Aorta (tissue), 5 donors: ENCODE measurements at regions not wholly inside any gene's neighbourhood (a gene's known extent, or its start where the extent isn't known, plus 50 kb on each side); places are given as distances from the start of the nearest gene placed in this dataset.

ENCODE experiments used
- ATAC-seq: fragments of 200-7000 bp; cut with Tn5 transposase; one replicate; pipeline ENCODE4 v1.9.1; 2022; ENCODE audit warnings: moderate library complexity; ENCODE audit not compliant: low FRiP score
- DNase-seq, 2 donors: peaks; one replicate each; pipeline ENCODE4 v3.0.0-alpha.2; 2020
- H3K27ac ChIP-seq, 2 donors: one replicate each; pipeline ENCODE4 v1.5.1; 2013; ENCODE audit warnings: low read length in 2 of 2, mild to moderate bottlenecking in 2 of 2, moderate library complexity in 2 of 2, control low read depth in 1 of 2, inconsistent platforms in 1 of 2, low read depth in 1 of 2
- H3K27me3 ChIP-seq, 2 donors: one replicate each; pipeline ENCODE4 v1.6.1; 2013; ENCODE audit warnings: control low read depth in 1 of 2, low read length in 1 of 2, mild to moderate bottlenecking in 1 of 2, moderate library complexity in 1 of 2; ENCODE audit not compliant: insufficient read depth in 2 of 2, control insufficient read depth in 1 of 2
- H3K36me3 ChIP-seq, 2 donors: one replicate each; pipeline ENCODE4 v1.6.1; 2013; ENCODE audit warnings: control low read depth in 1 of 2, low read length in 1 of 2, mild to moderate bottlenecking in 1 of 2; ENCODE audit not compliant: insufficient read depth in 2 of 2, control insufficient read depth in 1 of 2
- H3K4me1 ChIP-seq, 2 donors: one replicate each; pipeline ENCODE4 v1.6.1; 2013; ENCODE audit warnings: low read length in 2 of 2, control low read depth in 1 of 2, mild to moderate bottlenecking in 1 of 2, moderate library complexity in 1 of 2; ENCODE audit not compliant: insufficient read depth in 2 of 2, control insufficient read depth in 1 of 2
- H3K4me3 ChIP-seq, 2 donors: one replicate each; pipeline ENCODE4 v1.5.1; 2013; ENCODE audit warnings: low read length in 2 of 2, control low read depth in 1 of 2, mild to moderate bottlenecking in 1 of 2
- H3K9me3 ChIP-seq: one replicate; pipeline ENCODE4 v1.6.1; 2013; ENCODE audit warnings: mild to moderate bottlenecking, low read length; ENCODE audit not compliant: control insufficient read depth
- WGBS, 2 donors: extraction: QIAGEN DNeasy Blood & Tissue Kit; methylation state at CpG; one replicate each; pipeline ENCODE4 v1.1.7; 2013; 5-methylcytosine and 5-hydroxymethylcytosine counted together
- intact Hi-C, 2 donors: fragments of 100-400 bp; cut with DNase I; formaldehyde crosslinking; loops; one replicate each; pipeline versions ENCODE4 v1.14.2 to v1.15.0; 2022
- donor health status: healthy with polysubstance abuse.
- donor health status: Bipolar disorder and iron deficiency.
- donor health status: DM: no; HTN: no; CAD: no.
- donor health status: DM: no; HTN: no; CAD: no.
- donor health status: DM: yes; HTN: yes; CAD: no.

GRCh38 chr6:138598562-138599173 lies 99.4 kb upstream of the NHSL1 start:
- no peaks in the 10 kb centered on the region for H3K36me3 ChIP-seq
- DNase-seq: no peak
- H3K27ac ChIP-seq: no peak overlapping the region
- intact Hi-C loops: loop anchor here in 1 of 2 donors (10.0 kb wide), 1 partner anchor 164 kb away; no protein-coding TSS in a partner anchor
- H3K27me3 ChIP-seq: no peaks in the 10 kb centered on the region
- no peak overlapping the region for H3K4me3 ChIP-seq
- no peaks in the 10 kb centered on the region for H3K9me3 ChIP-seq
- H3K4me1 ChIP-seq: peaks cover 0 to 1% of the 10 kb centered on the region in 2 donors
- ATAC-seq: no peak
- WGBS, 2 donors: 90 to 91% methylated on average over 3 of the region's 3 CpGs

- Histone ChIP-seq H3K4me3 (no peak overlapping the region), H3K36me3 (no peaks in the 10 kb centered on the region), H3K27ac (no peak overlapping the region), H3K9me3 (no peaks in the 10 kb centered on the region), H3K4me1 (peaks cover 0 to 1% of the 10 kb centered on the region in 2 donors), H3K27me3 (no peaks in the 10 kb centered on the region)
- intact Hi-C loops: no loop called here
- no peak for ATAC-seq
- no peak for DNase-seq
Measured at GRCh38 chr6:138600261-138600660, 101.0 kb upstream of the NHSL1 start.

GRCh38 chr6:138600726-138601125 lies 101.4 kb upstream of the NHSL1 start:
- intact Hi-C loops: no loop called here
- Histone ChIP-seq H3K4me3 (no peak overlapping the region), H3K9me3 (no peaks in the 10 kb centered on the region), H3K27me3 (no peaks in the 10 kb centered on the region), H3K27ac (no peak overlapping the region), H3K4me1 (peaks cover 0 to 1% of the 10 kb centered on the region in 2 donors), H3K36me3 (no peaks in the 10 kb centered on the region)
- ATAC-seq (no peak), DNase-seq (no peak)

- DNase-seq (no peak), ATAC-seq (no peak)
- no peak overlapping the region for H3K27ac ChIP-seq
- H3K4me1 ChIP-seq: peaks cover 0 to 1% of the 10 kb centered on the region in 2 donors
- H3K27me3 ChIP-seq: no peaks in the 10 kb centered on the region
- no peaks in the 10 kb centered on the region for H3K9me3 ChIP-seq
- no peak overlapping the region for H3K4me3 ChIP-seq
- intact Hi-C loops: no loop called here
- H3K36me3 ChIP-seq: no peaks in the 10 kb centered on the region
Measured at GRCh38 chr6:138601128-138601527, 101.8 kb upstream of the NHSL1 start.

GRCh38 chr6:138605958-138606357 lies 106.7 kb upstream of the NHSL1 start:
- ATAC-seq (no peak), DNase-seq (no peak)
- Histone ChIP-seq H3K4me1 (no peaks in the 10 kb centered on the region), H3K36me3 (no peaks in the 10 kb centered on the region), H3K27ac (no peak overlapping the region), H3K4me3 (no peak overlapping the region), H3K27me3 (no peaks in the 10 kb centered on the region), H3K9me3 (no peaks in the 10 kb centered on the region)
- 87 to 96% methylated on average over 1 of the region's 1 CpG for WGBS, 2 donors
- intact Hi-C loops: no loop called here

- intact Hi-C loops: no loop called here
- WGBS, 2 donors: 78 to 83% methylated on average over 10 of the region's 10 CpGs
Measured at GRCh38 chr6:138607478-138608433, 108.5 kb upstream of the NHSL1 start.

GRCh38 chr6:138608896-138609295 lies 109.6 kb upstream of the NHSL1 start:
- no peaks in the 10 kb centered on the region for H3K4me1 ChIP-seq
- WGBS, 2 donors: 97 to 100% methylated on average over 1 of the region's 1 CpG
- intact Hi-C loops: no loop called here
- H3K4me3 ChIP-seq: no peak overlapping the region
- no peak for ATAC-seq
- no peak for DNase-seq
- H3K36me3 ChIP-seq: no peaks in the 10 kb centered on the region
- H3K9me3 ChIP-seq: no peaks in the 10 kb centered on the region
- no peak overlapping the region for H3K27ac ChIP-seq
- no peaks in the 10 kb centered on the region for H3K27me3 ChIP-seq

More at GRCh38 chr6:138607478-138608433, 108.5 kb upstream of the NHSL1 start:
- Histone ChIP-seq H3K27ac (no peak overlapping the region), H3K27me3 (no peaks in the 10 kb centered on the region), H3K9me3 (no peaks in the 10 kb centered on the region), H3K36me3 (no peaks in the 10 kb centered on the region), H3K4me1 (no peaks in the 10 kb centered on the region), H3K4me3 (no peak overlapping the region)
- ATAC-seq: no peak
- DNase-seq: no peak

GRCh38 chr6:138609801-138610430 lies 110.6 kb upstream of the NHSL1 start:
- intact Hi-C loops: no loop called here
- Histone ChIP-seq H3K27ac (no peak overlapping the region), H3K9me3 (no peaks in the 10 kb centered on the region), H3K4me1 (no peaks in the 10 kb centered on the region), H3K4me3 (no peak overlapping the region), H3K36me3 (no peaks in the 10 kb centered on the region), H3K27me3 (no peaks in the 10 kb centered on the region)
- DNase-seq (no peak), ATAC-seq (no peak)
- 97 to 98% methylated on average over 6 of the region's 6 CpGs for WGBS, 2 donors
